Ishikawa (cell line): ENCODE measurements at regions not wholly inside any gene's neighbourhood (a gene's known extent, or its start where the extent isn't known, plus 50 kb on each side); places are given as distances from the start of the nearest gene placed in this dataset.

ENCODE experiments used
- CEBPB ChIP-seq: IDR thresholded peaks from 2 replicates; pipeline ENCODE4 v1.6.1; 2012
- CREB1 ChIP-seq: IDR thresholded peaks from 2 replicates; pipeline ENCODE4 v1.6.1; 2012; ENCODE audit warnings: low read depth
- EGR1 ChIP-seq: IDR thresholded peaks from 2 replicates; pipeline ENCODE4 v1.6.1; 2012
- EP300 ChIP-seq: IDR thresholded peaks from 2 replicates; pipeline ENCODE4 v1.6.1; 2012; ENCODE audit warnings: borderline replicate concordance
- FOXM1 ChIP-seq: IDR thresholded peaks from 2 replicates; pipeline ENCODE4 v1.6.1; 2012; ENCODE audit warnings: low read depth, borderline replicate concordance
- MAX ChIP-seq: IDR thresholded peaks from 2 replicates; pipeline ENCODE4 v1.6.1; 2012
- NFIC ChIP-seq: IDR thresholded peaks from 2 replicates; pipeline ENCODE4 v1.6.1; 2012
- RAD21 ChIP-seq: IDR thresholded peaks from 2 replicates; pipeline ENCODE4 v1.6.1; 2012; ENCODE audit warnings: low read depth
- REST ChIP-seq: IDR thresholded peaks from 2 replicates; pipeline ENCODE4 v1.6.1; 2012; ENCODE audit warnings: low read depth, mild to moderate bottlenecking
- TAF1 ChIP-seq: IDR thresholded peaks from 2 replicates; pipeline ENCODE4 v1.6.1; 2012; ENCODE audit warnings: low read depth, mild to moderate bottlenecking
- TCF12 ChIP-seq: IDR thresholded peaks from 2 replicates; pipeline ENCODE4 v1.6.1; 2012; ENCODE audit warnings: low read depth
- TEAD4 ChIP-seq: IDR thresholded peaks from 2 replicates; pipeline ENCODE4 v1.6.1; 2012
- USF1 ChIP-seq: IDR thresholded peaks from 2 replicates; pipeline ENCODE4 v1.6.1; 2012
- YY1 ChIP-seq: IDR thresholded peaks from 2 replicates; pipeline ENCODE4 v1.6.1; 2012; ENCODE audit warnings: low read depth
- ZBTB7A ChIP-seq: IDR thresholded peaks from 2 replicates; pipeline ENCODE4 v1.6.1; 2012; ENCODE audit warnings: low read depth

- TF ChIP-seq RAD21 (no peak), TCF12 (no peak), FOXM1 (no peak), CEBPB (no peak), TEAD4 (no peak), EGR1 (no peak), MAX (no peak), TAF1 (no peak), REST (no peak), ZBTB7A (no peak), USF1 (no peak), NFIC (no peak), CREB1 (no peak), EP300 (no peak), YY1 (no peak)
Measured at GRCh38 chr9:73969936-73970335, 527.2 kb upstream of the RORB start.

- no peak for TF ChIP-seq TAF1
- no peak for TF ChIP-seq MAX
- no peak for TF ChIP-seq RAD21
- TF ChIP-seq NFIC = no peak
- no peak for TF ChIP-seq ZBTB7A
- TF ChIP-seq CREB1 = no peak
- no peak for TF ChIP-seq YY1
- no peak for TF ChIP-seq TCF12
- TF ChIP-seq EP300 = no peak
- TF ChIP-seq TEAD4 = no peak
- TF ChIP-seq EGR1 = no peak
- no peak for TF ChIP-seq REST
- TF ChIP-seq FOXM1 = no peak
Measured at GRCh38 chr9:73979894-73980264, 517.3 kb upstream of the RORB start.

GRCh38 chr9:73980754-73981153 lies 516.4 kb upstream of the RORB start:
- TF ChIP-seq EP300 (no peak), YY1 (no peak), FOXM1 (no peak), CREB1 (no peak), TCF12 (no peak), RAD21 (no peak), NFIC (no peak), USF1 (no peak), ZBTB7A (no peak), TEAD4 (no peak), MAX (no peak), TAF1 (no peak), REST (no peak), CEBPB (no peak), EGR1 (no peak)

GRCh38 chr9:73981405-73981804 lies 515.7 kb upstream of the RORB start:
- no peak for TF ChIP-seq RAD21
- no peak for TF ChIP-seq NFIC
- no peak for TF ChIP-seq TEAD4
- TF ChIP-seq MAX = no peak
- TF ChIP-seq EP300 = no peak
- no peak for TF ChIP-seq CEBPB
- TF ChIP-seq FOXM1 = no peak
- no peak for TF ChIP-seq ZBTB7A
- no peak for TF ChIP-seq REST
- no peak for TF ChIP-seq CREB1
- TF ChIP-seq TCF12 = no peak
- TF ChIP-seq USF1 = no peak
- TF ChIP-seq TAF1 = no peak
- TF ChIP-seq EGR1 = no peak
- TF ChIP-seq YY1 = no peak
